GM21529 (cell line): ENCODE measurements at regions not wholly inside any gene's neighbourhood (a gene's known extent, or its start where the extent isn't known, plus 50 kb on each side); places are given as distances from the start of the nearest gene placed in this dataset.
A peak's percentile ranks its signal among the peaks of the same experiment; 100 is the strongest.

Experiments
- ATAC-seq: cut with Tn5 transposase; IDR thresholded peaks from one replicate; pipeline ENCODE4 v1.9.1; 2021; ENCODE audit not compliant: unreplicated experiment

- ATAC-seq, result no peak
Observed at GRCh38 chr5:125756456-125756855, 666.8 kb upstream of the GRAMD2B start.

- ATAC-seq, result no peak
Observed at GRCh38 chr5:125766706-125767105, 656.5 kb upstream of the GRAMD2B start.

- no peak for ATAC-seq
Observed at GRCh38 chr5:125775896-125776295, 647.3 kb upstream of the GRAMD2B start.

GRCh38 chr5:125776656-125777139, 646.5 kb upstream of the GRAMD2B start:
- ATAC-seq, result no peak

GRCh38 chr5:125778791-125779190, 644.4 kb upstream of the GRAMD2B start:
- no peak for ATAC-seq

GRCh38 chr5:125785407-125785806, 637.8 kb upstream of the GRAMD2B start:
- no peak for ATAC-seq

GRCh38 chr5:125786021-125786420, 637.2 kb upstream of the GRAMD2B start:
- no peak for ATAC-seq

GRCh38 chr5:125793470-125793869, 629.7 kb upstream of the GRAMD2B start:
- no peak for ATAC-seq

GRCh38 chr5:125794922-125795321, 628.3 kb upstream of the GRAMD2B start:
- ATAC-seq, result no peak

- no peak for ATAC-seq
Observed at GRCh38 chr5:125798307-125798706, 624.9 kb upstream of the GRAMD2B start.

GRCh38 chr5:125812651-125813050, 610.6 kb upstream of the GRAMD2B start:
- ATAC-seq, result no peak

- ATAC-seq, result no peak
Observed at GRCh38 chr5:125813221-125813974, 609.8 kb upstream of the GRAMD2B start.

GRCh38 chr5:125814119-125814518, 609.1 kb upstream of the GRAMD2B start:
- no peak for ATAC-seq

GRCh38 chr5:125823572-125823971, 599.6 kb upstream of the GRAMD2B start:
- no peak for ATAC-seq

GRCh38 chr5:125826214-125826613, 597.0 kb upstream of the GRAMD2B start:
- ATAC-seq, result no peak

GRCh38 chr5:125829349-125829748, 593.9 kb upstream of the GRAMD2B start:
- peak; percentile 96 for ATAC-seq

GRCh38 chr5:125833398-125833797, 589.8 kb upstream of the GRAMD2B start:
- ATAC-seq, result no peak

- no peak for ATAC-seq
Observed at GRCh38 chr5:125834438-125835115, 588.6 kb upstream of the GRAMD2B start.

GRCh38 chr5:125835293-125836172, 587.7 kb upstream of the GRAMD2B start:
- peak; percentile 86 for ATAC-seq

- ATAC-seq, result no peak
Observed at GRCh38 chr5:125836256-125836655, 587.0 kb upstream of the GRAMD2B start.

GRCh38 chr5:125837866-125838265, 585.3 kb upstream of the GRAMD2B start:
- no peak for ATAC-seq
